ENCODE measurements at regions not wholly inside any gene's neighbourhood (a gene's known extent, or its start where the extent isn't known, plus 50 kb on each side); places are given as distances from the start of the nearest gene placed in this dataset.

DNA sequence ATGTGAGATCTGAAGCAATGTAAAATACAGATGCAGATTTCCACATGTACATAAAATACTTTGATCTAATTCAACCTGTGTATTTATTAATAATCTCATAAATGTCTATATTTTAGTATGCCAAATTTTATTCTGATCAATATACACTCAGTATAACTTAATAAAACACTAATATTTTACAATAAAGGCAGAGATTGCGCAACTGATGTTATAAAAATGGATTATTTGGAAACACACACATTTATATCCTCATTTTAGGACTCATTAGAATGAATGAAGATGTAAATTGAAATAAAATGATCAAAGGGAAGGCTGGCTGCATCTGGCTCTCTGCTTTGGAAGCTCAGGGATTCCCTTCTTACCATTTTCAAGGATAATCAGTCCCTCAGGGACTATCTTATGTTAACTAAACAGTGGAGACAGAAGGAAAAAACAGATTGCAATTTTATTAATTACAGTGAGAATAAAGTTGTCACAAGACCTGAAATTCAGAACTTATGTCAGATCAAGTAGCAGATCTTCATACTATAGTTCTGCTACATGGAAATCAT lies 900.9 kb upstream of the EPHA5 start:
- intact Hi-C loops (cut with DNase I; ENCODE audit: low total_unique reads), result no loop called here

DNA sequence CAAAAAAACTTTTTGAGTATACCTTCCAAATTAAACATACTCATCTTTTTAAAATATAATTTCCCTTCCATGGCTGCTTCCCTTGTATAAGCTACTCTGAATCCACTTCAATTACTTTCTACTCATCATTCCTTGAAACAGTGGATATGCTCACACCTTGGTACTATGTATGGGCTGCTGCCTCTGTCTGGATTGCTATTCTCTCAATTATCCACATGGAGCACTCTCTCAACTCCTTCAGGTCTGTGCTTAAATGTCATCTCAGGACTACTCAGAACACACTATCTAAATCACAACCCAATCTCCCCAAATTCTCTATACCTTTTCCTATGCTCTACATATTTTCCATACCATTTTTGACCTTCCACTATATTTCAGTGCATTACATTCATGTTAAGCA lies 898.9 kb upstream of the EPHA5 start:
- Histone ChIP-seq H3K27ac (no peak overlapping the region), H3K36me3 (no peaks in the 10 kb centered on the region), H3K4me3 (no peak overlapping the region), H3K4me1 (peaks cover 0 to 7% (median 1%) of the 10 kb centered on the region in 4 donors), H3K27me3 (no peaks in the 10 kb centered on the region), H3K9me3 (no peaks in the 10 kb centered on the region)
- no peak for DNase-seq
- intact Hi-C loops (cut with DNase I; ENCODE audit: low total_unique reads), result no loop called here
- TF ChIP-seq, protein P1, sequence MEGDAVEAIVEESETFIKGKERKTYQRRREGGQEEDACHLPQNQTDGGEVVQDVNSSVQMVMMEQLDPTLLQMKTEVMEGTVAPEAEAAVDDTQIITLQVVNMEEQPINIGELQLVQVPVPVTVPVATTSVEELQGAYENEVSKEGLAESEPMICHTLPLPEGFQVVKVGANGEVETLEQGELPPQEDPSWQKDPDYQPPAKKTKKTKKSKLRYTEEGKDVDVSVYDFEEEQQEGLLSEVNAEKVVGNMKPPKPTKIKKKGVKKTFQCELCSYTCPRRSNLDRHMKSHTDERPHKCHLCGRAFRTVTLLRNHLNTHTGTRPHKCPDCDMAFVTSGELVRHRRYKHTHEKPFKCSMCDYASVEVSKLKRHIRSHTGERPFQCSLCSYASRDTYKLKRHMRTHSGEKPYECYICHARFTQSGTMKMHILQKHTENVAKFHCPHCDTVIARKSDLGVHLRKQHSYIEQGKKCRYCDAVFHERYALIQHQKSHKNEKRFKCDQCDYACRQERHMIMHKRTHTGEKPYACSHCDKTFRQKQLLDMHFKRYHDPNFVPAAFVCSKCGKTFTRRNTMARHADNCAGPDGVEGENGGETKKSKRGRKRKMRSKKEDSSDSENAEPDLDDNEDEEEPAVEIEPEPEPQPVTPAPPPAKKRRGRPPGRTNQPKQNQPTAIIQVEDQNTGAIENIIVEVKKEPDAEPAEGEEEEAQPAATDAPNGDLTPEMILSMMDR (IDR thresholded peaks at IDR 0.05), result no peak

More for the DNA sequence above, 900.9 kb upstream of the EPHA5 start:
- H3K4me1 ChIP-seq, result peaks cover 0 to 5% (median 3%) of the 10 kb centered on the region in 4 donors
- H3K27me3 ChIP-seq, result no peaks in the 10 kb centered on the region
- no peak overlapping the region for H3K27ac ChIP-seq
- TF ChIP-seq, protein P1 (IDR thresholded peaks at IDR 0.05), result no peak
- DNase-seq, result no peak
- H3K9me3 ChIP-seq, result no peaks in the 10 kb centered on the region
- H3K36me3 ChIP-seq, result no peaks in the 10 kb centered on the region
- no peak overlapping the region for H3K4me3 ChIP-seq

DNA sequence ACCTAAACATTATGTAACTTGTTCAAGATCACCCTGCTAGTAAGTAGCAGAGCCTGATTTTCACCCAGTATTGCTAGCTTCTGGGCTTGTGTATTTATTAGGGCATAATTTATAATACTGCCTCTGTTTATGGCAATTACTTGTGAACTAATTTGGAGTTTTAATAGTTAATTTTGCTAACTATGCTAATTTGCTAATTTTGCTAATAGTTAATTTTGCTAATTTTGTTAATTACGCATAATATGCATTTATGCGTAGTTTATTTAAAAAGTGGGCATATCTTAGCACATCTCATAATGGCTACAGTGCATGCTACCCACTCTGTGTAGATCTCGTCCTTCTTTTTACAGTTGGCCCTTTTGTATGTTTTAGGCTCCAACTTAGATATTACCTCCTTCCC lies 898.1 kb upstream of the EPHA5 start:
- Histone ChIP-seq H3K36me3 (no peaks in the 10 kb centered on the region), H3K27me3 (no peaks in the 10 kb centered on the region), H3K4me3 (no peak overlapping the region), H3K4me1 (peaks cover 0 to 8% (median 1%) of the 10 kb centered on the region in 4 donors), H3K27ac (no peak overlapping the region), H3K9me3 (no peaks in the 10 kb centered on the region)
- TF ChIP-seq, protein P1 (IDR thresholded peaks at IDR 0.05), result no peak
- intact Hi-C loops (cut with DNase I; ENCODE audit: low total_unique reads), result no loop called here
- no peak for DNase-seq

DNA sequence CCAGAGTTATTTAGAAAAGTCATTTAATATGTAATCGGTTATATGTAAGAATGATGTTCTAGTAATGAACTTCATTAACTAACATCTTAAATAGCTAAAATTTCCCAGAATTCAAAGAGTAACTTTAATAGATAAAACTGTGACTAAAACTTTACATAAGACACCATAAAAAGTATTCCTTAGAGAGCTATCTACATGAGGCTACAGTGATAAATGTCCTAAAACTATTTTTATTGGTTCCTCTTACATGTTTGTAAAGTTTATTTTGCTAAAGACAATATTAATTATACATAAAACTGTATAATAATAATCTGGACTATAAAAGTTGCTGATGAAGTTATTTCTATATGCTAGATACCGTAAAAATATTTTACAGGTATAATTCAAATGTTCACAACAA lies 897.7 kb upstream of the EPHA5 start:
- H3K4me1 ChIP-seq, result peaks cover 0 to 8% (median 1%) of the 10 kb centered on the region in 4 donors
- intact Hi-C loops (cut with DNase I; ENCODE audit: low total_unique reads), result no loop called here
- H3K27ac ChIP-seq, result no peak overlapping the region
- no peak overlapping the region for H3K4me3 ChIP-seq
- no peaks in the 10 kb centered on the region for H3K36me3 ChIP-seq
- no peak for DNase-seq
- no peaks in the 10 kb centered on the region for H3K9me3 ChIP-seq
- no peaks in the 10 kb centered on the region for H3K27me3 ChIP-seq
- TF ChIP-seq, protein P1 (IDR thresholded peaks at IDR 0.05), result no peak

DNA sequence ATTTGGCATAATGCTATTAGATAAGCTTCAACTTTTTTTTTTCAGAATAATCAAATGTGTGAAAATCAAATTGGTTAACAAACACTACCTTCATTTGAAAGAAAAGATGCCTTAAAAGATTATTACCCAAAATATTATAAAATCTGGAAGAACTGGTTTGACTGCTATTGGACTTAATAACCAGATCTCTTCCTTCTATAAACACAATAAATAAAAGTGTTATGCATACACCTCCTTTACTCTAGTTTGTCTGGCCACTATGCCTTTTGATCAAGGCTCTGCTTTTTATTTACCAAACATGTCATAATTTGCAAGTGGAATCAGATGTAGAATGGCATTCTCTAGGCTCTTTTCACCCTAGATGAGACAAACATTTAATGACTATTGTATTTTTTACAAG lies 897.3 kb upstream of the EPHA5 start:
- intact Hi-C loops (cut with DNase I; ENCODE audit: low total_unique reads), result no loop called here
- TF ChIP-seq, protein P1 (IDR thresholded peaks at IDR 0.05), result no peak
- no peak overlapping the region for H3K27ac ChIP-seq
- peaks cover 0 to 8% (median 1%) of the 10 kb centered on the region in 4 donors for H3K4me1 ChIP-seq
- H3K9me3 ChIP-seq, result no peaks in the 10 kb centered on the region
- H3K27me3 ChIP-seq, result no peaks in the 10 kb centered on the region
- no peak for DNase-seq
- no peaks in the 10 kb centered on the region for H3K36me3 ChIP-seq
- H3K4me3 ChIP-seq, result no peak overlapping the region

DNA sequence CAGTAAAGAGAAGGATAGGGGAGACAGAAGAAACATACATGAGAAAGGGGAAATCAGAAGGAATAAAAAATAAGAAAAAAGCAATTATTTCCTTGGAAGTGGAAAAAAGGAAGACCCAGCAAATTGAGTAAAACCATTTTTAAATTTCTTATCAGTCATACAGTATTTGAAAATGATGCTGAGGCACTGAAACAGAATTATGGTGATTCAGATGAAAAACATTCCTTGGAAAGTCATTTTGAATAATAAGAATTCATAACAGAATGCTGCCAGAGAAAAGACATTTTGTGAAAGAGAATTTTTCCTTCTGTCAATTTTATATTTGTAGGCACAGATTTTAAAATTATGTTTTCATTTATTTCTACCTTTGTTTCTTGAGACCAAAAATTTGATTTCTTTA lies 895.5 kb upstream of the EPHA5 start:
- no peak for DNase-seq
- intact Hi-C loops (cut with DNase I; ENCODE audit: low total_unique reads), result no loop called here
- Histone ChIP-seq H3K27ac (no peak overlapping the region), H3K4me3 (no peak overlapping the region), H3K9me3 (no peaks in the 10 kb centered on the region), H3K4me1 (peaks cover 0 to 8% (median 1%) of the 10 kb centered on the region in 4 donors), H3K36me3 (no peaks in the 10 kb centered on the region), H3K27me3 (no peaks in the 10 kb centered on the region)
- TF ChIP-seq, protein P1 (IDR thresholded peaks at IDR 0.05), result no peak
